SJSA1 (cell line): ENCODE measurements at regions not wholly inside any gene's neighbourhood (a gene's known extent, or its start where the extent isn't known, plus 50 kb on each side); places are given as distances from the start of the nearest gene placed in this dataset.

ENCODE experiments used
- DNase-seq, 2 experiments: peaks; one replicate each; pipeline ENCODE4 v3.0.0-alpha.2; 2015 to 2020; ENCODE audit warnings: low spot score in 2 of 2, low read depth in 1 of 2
- H3K27ac ChIP-seq: fragments of 250-450 bp; sonication (Bioruptor Pico); 2 replicates; pipeline ENCODE4 v1.5.1; 2020; ENCODE audit warnings: mild to moderate bottlenecking, moderate library complexity
- H3K27me3 ChIP-seq: fragments of 250-450 bp; sonication (Bioruptor Pico); replicated peaks from 2 replicates; pipeline ENCODE4 v1.5.1; 2020; ENCODE audit warnings: mild to moderate bottlenecking, moderate library complexity
- H3K36me3 ChIP-seq: fragments of 250-450 bp; sonication (Bioruptor Pico); 2 replicates; pipeline ENCODE4 v1.5.1; 2020; ENCODE audit warnings: mild to moderate bottlenecking
- H3K4me1 ChIP-seq: fragments of 250-450 bp; sonication (Bioruptor Pico); replicated peaks from 2 replicates; pipeline ENCODE4 v1.6.1; 2021; ENCODE audit warnings: mild to moderate bottlenecking
- H3K4me3 ChIP-seq: fragments of 250-450 bp; sonication (Bioruptor Pico); 2 replicates; pipeline ENCODE4 v1.5.1; 2020; ENCODE audit warnings: mild to moderate bottlenecking
- H3K9me3 ChIP-seq: fragments of 250-450 bp; sonication (Bioruptor Pico); replicated peaks from 2 replicates; pipeline ENCODE4 v1.5.1; 2020; ENCODE audit warnings: mild to moderate bottlenecking

GRCh38 chr5:122565331-122565730, 209.5 kb upstream of the SNX2 start:
- Histone ChIP-seq H3K36me3 (no peaks in the 10 kb centered on the region), H3K27me3 (peaks cover 6% of the 10 kb centered on the region; the same call in 1 of the 2 replicates), H3K9me3 (no peaks in the 10 kb centered on the region), H3K4me1 (no peaks in the 10 kb centered on the region), H3K4me3 (no peak overlapping the region), H3K27ac (no peak overlapping the region)
- DNase-seq, result no peak

GRCh38 chr5:122576256-122577016, 198.4 kb upstream of the SNX2 start:
- H3K27me3 ChIP-seq, result 0 out of 2 replicates have a peak, but pooled peaks cover 5% of the 10 kb centered on the region
- no peaks in the 10 kb centered on the region for H3K4me1 ChIP-seq
- no peak overlapping the region for H3K4me3 ChIP-seq
- no peaks in the 10 kb centered on the region for H3K36me3 ChIP-seq
- no peak for DNase-seq
- no peaks in the 10 kb centered on the region for H3K9me3 ChIP-seq
- no peak overlapping the region for H3K27ac ChIP-seq

- H3K27me3 ChIP-seq, result no peaks in the 10 kb centered on the region
- no peak for DNase-seq
- H3K4me1 ChIP-seq, result no peaks in the 10 kb centered on the region
- H3K36me3 ChIP-seq, result no peaks in the 10 kb centered on the region
- no peak overlapping the region for H3K27ac ChIP-seq
- H3K4me3 ChIP-seq, result no peak overlapping the region
- no peaks in the 10 kb centered on the region for H3K9me3 ChIP-seq
Measured at GRCh38 chr5:122581629-122582028, 193.3 kb upstream of the SNX2 start.

GRCh38 chr5:122584411-122585300, 190.2 kb upstream of the SNX2 start:
- no peak overlapping the region for H3K4me3 ChIP-seq
- H3K4me1 ChIP-seq, result no peaks in the 10 kb centered on the region
- H3K36me3 ChIP-seq, result no peaks in the 10 kb centered on the region
- no peaks in the 10 kb centered on the region for H3K9me3 ChIP-seq
- no peak overlapping the region for H3K27ac ChIP-seq
- DNase-seq, result no peak
- no peaks in the 10 kb centered on the region for H3K27me3 ChIP-seq

GRCh38 chr5:122585371-122585770, 189.5 kb upstream of the SNX2 start:
- Histone ChIP-seq H3K27me3 (no peaks in the 10 kb centered on the region), H3K4me1 (no peaks in the 10 kb centered on the region), H3K9me3 (no peaks in the 10 kb centered on the region), H3K27ac (no peak overlapping the region), H3K36me3 (no peaks in the 10 kb centered on the region), H3K4me3 (no peak overlapping the region)
- no peak for DNase-seq

GRCh38 chr5:122586351-122586750, 188.5 kb upstream of the SNX2 start:
- DNase-seq, result no peak
- Histone ChIP-seq H3K4me1 (no peaks in the 10 kb centered on the region), H3K27ac (no peak overlapping the region), H3K9me3 (no peaks in the 10 kb centered on the region), H3K36me3 (no peaks in the 10 kb centered on the region), H3K4me3 (no peak overlapping the region), H3K27me3 (no peaks in the 10 kb centered on the region)

GRCh38 chr5:122591828-122592227, 183.1 kb upstream of the SNX2 start:
- Histone ChIP-seq H3K4me1 (no peaks in the 10 kb centered on the region), H3K36me3 (no peaks in the 10 kb centered on the region), H3K27me3 (no peaks in the 10 kb centered on the region), H3K4me3 (no peak overlapping the region), H3K9me3 (no peaks in the 10 kb centered on the region), H3K27ac (no peak overlapping the region)
- no peak for DNase-seq

- Histone ChIP-seq H3K27ac (no peak overlapping the region), H3K36me3 (no peaks in the 10 kb centered on the region), H3K4me1 (no peaks in the 10 kb centered on the region), H3K27me3 (no peaks in the 10 kb centered on the region), H3K9me3 (no peaks in the 10 kb centered on the region), H3K4me3 (no peak overlapping the region)
- no peak for DNase-seq
Measured at GRCh38 chr5:122599000-122599399, 175.9 kb upstream of the SNX2 start.

- no peak for DNase-seq
- no peaks in the 10 kb centered on the region for H3K9me3 ChIP-seq
- no peak overlapping the region for H3K4me3 ChIP-seq
- no peaks in the 10 kb centered on the region for H3K27me3 ChIP-seq
- no peaks in the 10 kb centered on the region for H3K36me3 ChIP-seq
- no peaks in the 10 kb centered on the region for H3K4me1 ChIP-seq
- H3K27ac ChIP-seq, result no peak overlapping the region
Measured at GRCh38 chr5:122600924-122601323, 174.0 kb upstream of the SNX2 start.

GRCh38 chr5:122602700-122603099, 172.2 kb upstream of the SNX2 start:
- no peaks in the 10 kb centered on the region for H3K36me3 ChIP-seq
- no peak for DNase-seq
- H3K9me3 ChIP-seq, result no peaks in the 10 kb centered on the region
- no peak overlapping the region for H3K27ac ChIP-seq
- H3K4me3 ChIP-seq, result no peak overlapping the region
- no peaks in the 10 kb centered on the region for H3K4me1 ChIP-seq
- H3K27me3 ChIP-seq, result no peaks in the 10 kb centered on the region

- DNase-seq, result no peak
- no peaks in the 10 kb centered on the region for H3K27me3 ChIP-seq
- no peaks in the 10 kb centered on the region for H3K9me3 ChIP-seq
- H3K36me3 ChIP-seq, result no peaks in the 10 kb centered on the region
- no peaks in the 10 kb centered on the region for H3K4me1 ChIP-seq
- no peak overlapping the region for H3K4me3 ChIP-seq
- no peak overlapping the region for H3K27ac ChIP-seq
Measured at GRCh38 chr5:122605236-122605635, 169.6 kb upstream of the SNX2 start.

GRCh38 chr5:122607818-122608217, 167.1 kb upstream of the SNX2 start:
- no peaks in the 10 kb centered on the region for H3K9me3 ChIP-seq
- H3K27ac ChIP-seq, result no peak overlapping the region
- no peaks in the 10 kb centered on the region for H3K36me3 ChIP-seq
- H3K27me3 ChIP-seq, result no peaks in the 10 kb centered on the region
- no peaks in the 10 kb centered on the region for H3K4me1 ChIP-seq
- H3K4me3 ChIP-seq, result no peak overlapping the region
- DNase-seq, result no peak

GRCh38 chr5:122608222-122608621, 166.7 kb upstream of the SNX2 start:
- no peaks in the 10 kb centered on the region for H3K4me1 ChIP-seq
- no peak overlapping the region for H3K4me3 ChIP-seq
- no peaks in the 10 kb centered on the region for H3K9me3 ChIP-seq
- no peaks in the 10 kb centered on the region for H3K27me3 ChIP-seq
- no peak for DNase-seq
- no peak overlapping the region for H3K27ac ChIP-seq
- H3K36me3 ChIP-seq, result no peaks in the 10 kb centered on the region

- Histone ChIP-seq H3K27ac (no peak overlapping the region), H3K36me3 (no peaks in the 10 kb centered on the region), H3K4me1 (no peaks in the 10 kb centered on the region), H3K4me3 (no peak overlapping the region), H3K9me3 (no peaks in the 10 kb centered on the region), H3K27me3 (no peaks in the 10 kb centered on the region)
- DNase-seq, result no peak
Measured at GRCh38 chr5:122611406-122611805, 163.5 kb upstream of the SNX2 start.
